ENCODE measurements at regions not wholly inside any gene's neighbourhood (a gene's known extent, or its start where the extent isn't known, plus 50 kb on each side); places are given as distances from the start of the nearest gene placed in this dataset.

DNA sequence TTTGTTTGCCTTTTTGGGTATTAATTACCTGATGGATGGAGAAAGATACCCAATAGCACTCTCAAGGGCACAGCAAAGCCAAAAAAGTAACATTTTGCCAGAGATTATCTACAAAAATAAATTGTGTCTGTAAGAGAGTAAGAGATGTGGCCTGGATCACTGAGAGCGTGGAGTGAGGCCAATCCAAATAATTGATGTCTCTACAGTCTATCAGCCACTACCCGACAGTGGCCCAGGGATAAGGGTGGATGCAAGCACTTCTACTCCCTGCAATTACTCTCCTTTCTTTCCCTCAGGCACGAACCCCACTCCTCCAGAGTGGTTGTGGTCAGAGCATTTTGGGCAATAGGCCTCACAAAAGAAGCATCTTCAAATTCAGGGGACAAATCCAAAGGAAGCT is 92.3 kb upstream of the ZC3H12C start:
- WGBS, 5 donors, result 62 to 69% (median 66%) methylated on average over 3 of the region's 3 CpGs
- Histone ChIP-seq H3K27me3 (no peaks in the 10 kb centered on the region), H3K27ac (peak overlapping the region in 1 of 5 donors; percentile 14), H3K4me1 (no peaks in the 10 kb centered on the region), H3K4me3 (no peak overlapping the region), H3K36me3 (no peaks in the 10 kb centered on the region), H3K9me3 (no peaks in the 10 kb centered on the region)
- intact Hi-C loops (cut with DNase I; ENCODE audit: low total_unique reads), result no loop called here
- DNase-seq, result no peak
- TF ChIP-seq POLR2AphosphoS5 (IDR thresholded peaks at IDR 0.05), result no peak
- no peak for TF ChIP-seq POLR2A (IDR thresholded peaks at IDR 0.05)
- TF ChIP-seq EP300 (IDR thresholded peaks at IDR 0.05), result no peak
- TF ChIP-seq, protein P1, sequence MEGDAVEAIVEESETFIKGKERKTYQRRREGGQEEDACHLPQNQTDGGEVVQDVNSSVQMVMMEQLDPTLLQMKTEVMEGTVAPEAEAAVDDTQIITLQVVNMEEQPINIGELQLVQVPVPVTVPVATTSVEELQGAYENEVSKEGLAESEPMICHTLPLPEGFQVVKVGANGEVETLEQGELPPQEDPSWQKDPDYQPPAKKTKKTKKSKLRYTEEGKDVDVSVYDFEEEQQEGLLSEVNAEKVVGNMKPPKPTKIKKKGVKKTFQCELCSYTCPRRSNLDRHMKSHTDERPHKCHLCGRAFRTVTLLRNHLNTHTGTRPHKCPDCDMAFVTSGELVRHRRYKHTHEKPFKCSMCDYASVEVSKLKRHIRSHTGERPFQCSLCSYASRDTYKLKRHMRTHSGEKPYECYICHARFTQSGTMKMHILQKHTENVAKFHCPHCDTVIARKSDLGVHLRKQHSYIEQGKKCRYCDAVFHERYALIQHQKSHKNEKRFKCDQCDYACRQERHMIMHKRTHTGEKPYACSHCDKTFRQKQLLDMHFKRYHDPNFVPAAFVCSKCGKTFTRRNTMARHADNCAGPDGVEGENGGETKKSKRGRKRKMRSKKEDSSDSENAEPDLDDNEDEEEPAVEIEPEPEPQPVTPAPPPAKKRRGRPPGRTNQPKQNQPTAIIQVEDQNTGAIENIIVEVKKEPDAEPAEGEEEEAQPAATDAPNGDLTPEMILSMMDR (IDR thresholded peaks at IDR 0.05), result no peak

DNA sequence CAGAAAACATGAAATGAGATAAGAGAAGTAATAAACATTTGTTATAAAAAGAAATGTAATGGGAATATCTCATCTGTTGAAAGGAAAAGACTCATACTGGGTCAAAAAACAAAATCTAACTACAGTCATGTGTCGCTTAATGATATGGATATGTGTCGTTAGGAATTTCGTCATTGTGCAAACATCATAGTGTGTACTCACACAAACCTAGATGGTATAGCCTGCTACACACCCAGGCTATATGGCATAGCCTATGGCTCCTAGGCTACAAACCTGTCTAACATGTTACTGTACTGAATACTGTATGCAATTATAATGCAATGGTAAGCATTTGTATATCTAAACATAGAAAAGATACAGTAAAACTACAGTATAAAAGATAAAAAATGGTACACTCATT is 89.8 kb upstream of the ZC3H12C start:
- no peak for TF ChIP-seq POLR2A (IDR thresholded peaks at IDR 0.05)
- TF ChIP-seq POLR2AphosphoS5 (IDR thresholded peaks at IDR 0.05), result no peak
- TF ChIP-seq, protein P1 (IDR thresholded peaks at IDR 0.05), result no peak
- no peak for TF ChIP-seq EP300 (IDR thresholded peaks at IDR 0.05)
- Histone ChIP-seq H3K27me3 (no peaks in the 10 kb centered on the region), H3K27ac (no peak overlapping the region), H3K4me3 (no peak overlapping the region), H3K9me3 (no peaks in the 10 kb centered on the region), H3K4me1 (no peaks in the 10 kb centered on the region), H3K36me3 (no peaks in the 10 kb centered on the region)
- DNase-seq, result no peak
- WGBS, 5 donors, result 42 to 59% (median 57%) methylated on average over 3 of the region's 3 CpGs
- intact Hi-C loops (cut with DNase I; ENCODE audit: low total_unique reads), result no loop called here

DNA sequence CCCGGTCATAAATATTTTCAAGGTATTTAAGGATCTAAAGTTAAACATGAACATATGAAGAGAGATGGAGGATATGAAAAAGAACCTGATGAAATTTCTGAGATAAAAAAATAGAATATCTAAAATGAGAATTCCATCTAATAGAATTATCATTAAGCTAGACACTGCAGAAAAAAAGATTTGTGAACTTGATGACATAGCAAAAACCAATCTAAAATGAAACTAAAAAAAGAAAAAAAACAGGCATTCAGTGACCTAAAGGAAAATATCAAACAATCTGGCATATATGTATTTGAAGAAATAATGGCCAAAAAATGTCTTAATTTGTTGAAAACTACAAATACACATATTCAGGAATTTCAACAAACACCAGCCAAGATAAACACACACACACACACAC is 81.6 kb upstream of the ZC3H12C start:
- TF ChIP-seq, protein P1 (IDR thresholded peaks at IDR 0.05), result no peak
- TF ChIP-seq POLR2AphosphoS5 (IDR thresholded peaks at IDR 0.05) (no peak), POLR2A (IDR thresholded peaks at IDR 0.05) (no peak), EP300 (IDR thresholded peaks at IDR 0.05) (no peak)
- Histone ChIP-seq H3K27me3 (no peaks in the 10 kb centered on the region), H3K4me1 (no peaks in the 10 kb centered on the region), H3K4me3 (no peak overlapping the region), H3K36me3 (no peaks in the 10 kb centered on the region), H3K27ac (no peak overlapping the region), H3K9me3 (peaks cover 0 to 19% (median 11%) of the 10 kb centered on the region in 4 donors)
- WGBS, 5 donors, result 92 to 100% (median 100%) methylated on average over 1 of the region's 1 CpG
- intact Hi-C loops (cut with DNase I; ENCODE audit: low total_unique reads), result no loop called here
- no peak for DNase-seq

DNA sequence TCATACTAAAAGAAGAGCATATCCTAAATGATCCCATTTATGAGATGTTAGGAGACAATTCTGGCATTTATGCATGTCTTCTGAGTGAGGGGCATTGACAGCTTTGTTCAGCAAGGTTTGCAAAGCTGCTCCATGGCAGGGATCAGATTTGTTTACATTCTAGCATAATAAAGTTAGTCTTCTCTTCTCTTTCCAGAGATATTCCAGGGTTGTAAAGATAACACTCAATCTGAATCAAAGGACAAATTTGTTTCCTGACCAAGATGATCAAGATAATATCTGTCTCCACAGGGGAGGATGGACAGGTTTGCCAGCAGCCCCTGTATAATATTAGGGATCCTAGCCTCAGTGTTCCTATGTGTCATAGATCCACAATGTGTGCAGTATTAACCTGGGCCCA is 77.5 kb upstream of the ZC3H12C start:
- no peaks in the 10 kb centered on the region for H3K36me3 ChIP-seq
- H3K4me3 ChIP-seq, result no peak overlapping the region
- H3K27me3 ChIP-seq, result no peaks in the 10 kb centered on the region
- H3K4me1 ChIP-seq, result no peaks in the 10 kb centered on the region
- TF ChIP-seq, protein P1 (IDR thresholded peaks at IDR 0.05), result no peak
- TF ChIP-seq POLR2AphosphoS5 (IDR thresholded peaks at IDR 0.05) (no peak), EP300 (IDR thresholded peaks at IDR 0.05) (no peak), POLR2A (IDR thresholded peaks at IDR 0.05) (no peak)
- peaks cover 0 to 15% (median 8%) of the 10 kb centered on the region in 4 donors for H3K9me3 ChIP-seq
- H3K27ac ChIP-seq, result no peak overlapping the region
- no peak for DNase-seq
- intact Hi-C loops (cut with DNase I; ENCODE audit: low total_unique reads), result no loop called here
